ENCODE measurements at regions not wholly inside any gene's neighbourhood (a gene's known extent, or its start where the extent isn't known, plus 50 kb on each side); places are given as distances from the start of the nearest gene placed in this dataset.

DNA sequence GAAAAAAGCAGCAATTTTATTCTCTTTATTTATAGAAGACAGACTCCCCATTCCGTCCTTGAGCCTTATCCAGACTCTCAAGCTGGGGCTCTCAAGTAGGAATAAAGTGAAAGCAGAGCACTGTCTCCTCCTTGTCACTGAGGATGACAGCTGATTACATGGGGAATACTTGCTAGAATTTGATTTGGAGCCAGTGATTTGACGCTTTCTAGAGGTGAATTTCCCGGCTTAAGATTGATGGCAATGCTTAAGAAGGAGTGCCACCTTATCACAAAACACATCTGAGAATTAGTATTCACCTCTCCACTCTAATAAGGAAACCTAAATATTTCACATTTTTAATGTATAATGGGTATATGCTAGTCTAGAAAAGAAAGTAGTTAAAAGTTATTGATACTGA, 135.4 kb upstream of the SLC39A10 start:
- TF ChIP-seq, protein P1, sequence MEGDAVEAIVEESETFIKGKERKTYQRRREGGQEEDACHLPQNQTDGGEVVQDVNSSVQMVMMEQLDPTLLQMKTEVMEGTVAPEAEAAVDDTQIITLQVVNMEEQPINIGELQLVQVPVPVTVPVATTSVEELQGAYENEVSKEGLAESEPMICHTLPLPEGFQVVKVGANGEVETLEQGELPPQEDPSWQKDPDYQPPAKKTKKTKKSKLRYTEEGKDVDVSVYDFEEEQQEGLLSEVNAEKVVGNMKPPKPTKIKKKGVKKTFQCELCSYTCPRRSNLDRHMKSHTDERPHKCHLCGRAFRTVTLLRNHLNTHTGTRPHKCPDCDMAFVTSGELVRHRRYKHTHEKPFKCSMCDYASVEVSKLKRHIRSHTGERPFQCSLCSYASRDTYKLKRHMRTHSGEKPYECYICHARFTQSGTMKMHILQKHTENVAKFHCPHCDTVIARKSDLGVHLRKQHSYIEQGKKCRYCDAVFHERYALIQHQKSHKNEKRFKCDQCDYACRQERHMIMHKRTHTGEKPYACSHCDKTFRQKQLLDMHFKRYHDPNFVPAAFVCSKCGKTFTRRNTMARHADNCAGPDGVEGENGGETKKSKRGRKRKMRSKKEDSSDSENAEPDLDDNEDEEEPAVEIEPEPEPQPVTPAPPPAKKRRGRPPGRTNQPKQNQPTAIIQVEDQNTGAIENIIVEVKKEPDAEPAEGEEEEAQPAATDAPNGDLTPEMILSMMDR (conservative IDR thresholded peaks at IDR 0.05; ENCODE audit: low read length): no peak
- no peak for DNase-seq (ENCODE audit: low read depth)
- no peak overlapping the region for H3K4me3 ChIP-seq (ENCODE audit: low read length)

DNA sequence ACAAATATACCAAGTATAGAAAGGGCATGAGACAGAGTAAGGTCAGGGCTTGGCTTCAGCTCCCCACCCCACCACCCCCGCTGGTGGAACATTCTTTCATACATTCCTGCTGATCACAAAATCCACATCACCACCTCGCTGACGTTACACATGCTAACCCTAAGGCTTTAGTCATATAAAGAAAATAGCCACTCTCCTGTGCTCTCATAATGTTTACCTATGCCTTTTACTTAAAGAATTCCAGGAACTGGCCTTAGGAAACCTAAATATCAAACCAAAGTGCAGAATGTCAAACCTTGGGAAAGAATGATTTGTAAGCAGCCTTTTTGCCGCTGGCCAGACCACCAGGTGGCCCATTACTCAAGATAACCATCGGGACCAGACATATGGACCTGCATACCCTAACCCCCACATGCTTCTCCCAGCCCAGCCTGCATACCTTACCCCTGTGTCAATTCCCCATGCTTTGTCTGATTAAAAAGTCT, 136.3 kb upstream of the SLC39A10 start:
- DNase-seq (ENCODE audit: low read depth): peak; percentile 83
- no peak overlapping the region for H3K4me3 ChIP-seq (ENCODE audit: low read length)

DNA sequence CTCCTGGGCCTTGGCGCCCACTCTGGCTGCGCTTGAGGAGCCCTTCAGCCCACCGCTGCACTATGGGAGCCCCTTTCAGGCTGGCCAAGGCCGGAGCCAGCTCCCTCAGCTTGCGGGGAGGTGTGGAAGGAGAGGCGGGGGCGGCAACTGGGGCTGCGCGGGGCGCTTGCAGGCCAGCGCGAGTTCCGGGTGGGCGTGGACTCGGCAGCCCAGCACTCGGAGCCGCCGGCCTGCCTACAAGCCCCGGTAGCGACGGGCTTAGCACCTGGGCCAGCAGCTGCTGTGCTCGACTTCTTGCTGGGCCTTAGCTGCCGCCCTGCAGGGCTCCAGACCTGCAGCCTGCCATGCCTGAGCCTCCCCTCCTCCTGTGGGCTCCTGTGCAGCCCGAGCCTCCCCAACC, 141.5 kb upstream of the SLC39A10 start:
- DNase-seq (ENCODE audit: low read depth): no peak
- TF ChIP-seq, protein P1 (conservative IDR thresholded peaks at IDR 0.05; ENCODE audit: low read length): no peak
- H3K4me3 ChIP-seq (ENCODE audit: low read length): no peak overlapping the region

More for the DNA sequence above, 136.3 kb upstream of the SLC39A10 start:
- TF ChIP-seq, protein P1 (conservative IDR thresholded peaks at IDR 0.05; ENCODE audit: low read length): 0 out of 2 replicates have a peak, but pooled peaks have one; percentile 8

DNA sequence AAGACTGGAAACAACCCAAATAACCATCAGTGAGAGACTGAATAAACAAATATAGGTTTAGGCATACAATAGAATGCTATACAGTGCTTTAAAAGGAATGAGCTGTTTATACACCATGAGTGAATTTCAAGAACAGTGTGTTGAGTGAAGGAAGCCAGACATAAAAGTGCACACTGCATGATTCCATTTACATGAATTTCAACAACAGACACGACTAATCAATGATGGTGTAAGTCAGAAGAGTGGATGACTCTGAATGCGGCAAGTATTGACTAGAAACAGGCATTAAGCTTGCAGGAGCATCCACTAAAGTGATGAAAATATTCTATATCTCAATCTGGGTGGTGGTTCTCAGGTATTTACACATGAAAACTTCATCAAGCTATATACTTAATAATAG, 142.7 kb upstream of the SLC39A10 start:
- H3K4me3 ChIP-seq (ENCODE audit: low read length): no peak overlapping the region
- TF ChIP-seq, protein P1 (conservative IDR thresholded peaks at IDR 0.05; ENCODE audit: low read length): no peak
- DNase-seq (ENCODE audit: low read depth): peak; percentile 4

DNA sequence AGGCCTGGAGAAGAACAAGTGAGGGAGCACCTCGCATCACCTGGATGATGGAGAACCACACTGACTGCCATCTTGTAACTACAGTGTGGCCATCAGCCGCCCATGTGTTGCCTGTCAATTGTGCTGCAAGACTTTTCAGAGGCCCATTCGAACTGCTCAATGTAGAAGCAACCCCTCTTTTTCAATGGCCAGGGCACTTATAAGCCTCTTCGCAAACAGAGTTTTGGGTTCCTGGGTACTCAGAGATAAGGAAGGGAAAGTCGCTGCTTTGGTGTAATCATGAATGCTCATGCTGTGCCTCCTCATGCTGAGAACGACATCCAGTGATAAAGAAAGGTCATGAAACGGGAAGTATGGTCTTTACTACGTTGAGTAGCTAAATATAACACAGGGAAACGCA, 143.9 kb upstream of the SLC39A10 start:
- TF ChIP-seq, protein P1 (conservative IDR thresholded peaks at IDR 0.05; ENCODE audit: low read length): no peak
- DNase-seq (ENCODE audit: low read depth): no peak
- H3K4me3 ChIP-seq (ENCODE audit: low read length): no peak overlapping the region

DNA sequence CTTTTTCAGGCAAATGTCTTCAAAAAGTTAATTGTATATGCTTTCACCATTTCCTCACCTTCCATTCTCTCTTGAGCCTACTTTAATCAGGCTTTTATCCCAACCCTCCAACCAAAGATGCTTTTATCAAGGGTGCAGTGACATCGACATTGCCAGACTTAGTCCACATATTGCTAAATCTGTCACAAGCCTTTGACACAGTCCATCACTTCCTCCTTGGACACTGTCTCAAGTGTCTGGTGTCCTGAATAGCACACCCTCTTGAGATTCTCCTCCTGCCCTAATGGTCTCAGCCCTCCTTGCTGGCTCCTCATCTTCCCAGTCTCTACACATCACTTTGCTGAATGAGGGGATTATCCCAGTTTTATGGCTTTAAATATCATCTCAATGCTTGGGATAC, 147.5 kb upstream of the SLC39A10 start:
- no peak for DNase-seq (ENCODE audit: low read depth)
- TF ChIP-seq, protein P1 (conservative IDR thresholded peaks at IDR 0.05; ENCODE audit: low read length): no peak
- no peak overlapping the region for H3K4me3 ChIP-seq (ENCODE audit: low read length)

DNA sequence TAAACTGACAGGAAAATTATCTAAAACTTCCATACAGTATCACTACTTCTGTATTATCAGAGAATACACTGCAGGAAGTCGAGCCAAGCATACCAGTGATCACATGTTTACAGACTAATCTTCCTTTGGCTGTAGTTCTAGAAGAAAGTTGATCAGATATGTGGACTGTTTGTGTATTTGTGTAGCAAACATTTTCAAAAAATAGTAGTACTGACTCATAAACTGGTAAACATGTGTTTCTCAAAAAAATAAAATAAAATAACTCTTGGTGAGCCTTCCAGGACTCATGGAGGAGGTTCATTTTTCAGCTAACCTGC, 148.9 kb upstream of the SLC39A10 start:
- no peak overlapping the region for H3K4me3 ChIP-seq (ENCODE audit: low read length)
- no peak for DNase-seq (ENCODE audit: low read depth)
- TF ChIP-seq, protein P1 (conservative IDR thresholded peaks at IDR 0.05; ENCODE audit: low read length): no peak
